SU-DHL-6 (cell line): ENCODE measurements at regions not wholly inside any gene's neighbourhood (a gene's known extent, or its start where the extent isn't known, plus 50 kb on each side); places are given as distances from the start of the nearest gene placed in this dataset.

Experiments
- EZH2phosphoT487 ChIP-seq: fragments of 200-600 bp; sonication (generic), shearing (Covaris generic); conservative IDR thresholded peaks from 2 replicates; pipeline ENCODE4 v1.6.1; 2018; ENCODE audit warnings: mild to moderate bottlenecking, antibody characterized with exemption, low read length, moderate library complexity, mixed read lengths
- TF ChIP-seq, protein P1 (sequence below): fragments of 200-600 bp; sonication (generic); IDR thresholded peaks from one replicate; pipeline ENCODE4 v1.5.1; 2017; ENCODE audit warnings: antibody characterized with exemption, mild to moderate bottlenecking, low read length, moderate library complexity; ENCODE audit not compliant: insufficient read depth, poor library complexity, severe bottlenecking

GRCh38 chr14:87241018-87241768 is 751.8 kb downstream of the GALC start:
- TF ChIP-seq, protein P1, sequence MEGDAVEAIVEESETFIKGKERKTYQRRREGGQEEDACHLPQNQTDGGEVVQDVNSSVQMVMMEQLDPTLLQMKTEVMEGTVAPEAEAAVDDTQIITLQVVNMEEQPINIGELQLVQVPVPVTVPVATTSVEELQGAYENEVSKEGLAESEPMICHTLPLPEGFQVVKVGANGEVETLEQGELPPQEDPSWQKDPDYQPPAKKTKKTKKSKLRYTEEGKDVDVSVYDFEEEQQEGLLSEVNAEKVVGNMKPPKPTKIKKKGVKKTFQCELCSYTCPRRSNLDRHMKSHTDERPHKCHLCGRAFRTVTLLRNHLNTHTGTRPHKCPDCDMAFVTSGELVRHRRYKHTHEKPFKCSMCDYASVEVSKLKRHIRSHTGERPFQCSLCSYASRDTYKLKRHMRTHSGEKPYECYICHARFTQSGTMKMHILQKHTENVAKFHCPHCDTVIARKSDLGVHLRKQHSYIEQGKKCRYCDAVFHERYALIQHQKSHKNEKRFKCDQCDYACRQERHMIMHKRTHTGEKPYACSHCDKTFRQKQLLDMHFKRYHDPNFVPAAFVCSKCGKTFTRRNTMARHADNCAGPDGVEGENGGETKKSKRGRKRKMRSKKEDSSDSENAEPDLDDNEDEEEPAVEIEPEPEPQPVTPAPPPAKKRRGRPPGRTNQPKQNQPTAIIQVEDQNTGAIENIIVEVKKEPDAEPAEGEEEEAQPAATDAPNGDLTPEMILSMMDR = no peak
- TF ChIP-seq EZH2phosphoT487 = no peak
